ENCODE measurements at regions not wholly inside any gene's neighbourhood (a gene's known extent, or its start where the extent isn't known, plus 50 kb on each side); places are given as distances from the start of the nearest gene placed in this dataset.

GRCh38 chr12:60184096-60184495 is 588.3 kb downstream of the SLC16A7 start:
- TF ChIP-seq, protein P1, sequence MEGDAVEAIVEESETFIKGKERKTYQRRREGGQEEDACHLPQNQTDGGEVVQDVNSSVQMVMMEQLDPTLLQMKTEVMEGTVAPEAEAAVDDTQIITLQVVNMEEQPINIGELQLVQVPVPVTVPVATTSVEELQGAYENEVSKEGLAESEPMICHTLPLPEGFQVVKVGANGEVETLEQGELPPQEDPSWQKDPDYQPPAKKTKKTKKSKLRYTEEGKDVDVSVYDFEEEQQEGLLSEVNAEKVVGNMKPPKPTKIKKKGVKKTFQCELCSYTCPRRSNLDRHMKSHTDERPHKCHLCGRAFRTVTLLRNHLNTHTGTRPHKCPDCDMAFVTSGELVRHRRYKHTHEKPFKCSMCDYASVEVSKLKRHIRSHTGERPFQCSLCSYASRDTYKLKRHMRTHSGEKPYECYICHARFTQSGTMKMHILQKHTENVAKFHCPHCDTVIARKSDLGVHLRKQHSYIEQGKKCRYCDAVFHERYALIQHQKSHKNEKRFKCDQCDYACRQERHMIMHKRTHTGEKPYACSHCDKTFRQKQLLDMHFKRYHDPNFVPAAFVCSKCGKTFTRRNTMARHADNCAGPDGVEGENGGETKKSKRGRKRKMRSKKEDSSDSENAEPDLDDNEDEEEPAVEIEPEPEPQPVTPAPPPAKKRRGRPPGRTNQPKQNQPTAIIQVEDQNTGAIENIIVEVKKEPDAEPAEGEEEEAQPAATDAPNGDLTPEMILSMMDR (IDR thresholded peaks at IDR 0.05): no peak
- TF ChIP-seq POLR2AphosphoS5 (IDR thresholded peaks at IDR 0.05) (no peak), EP300 (IDR thresholded peaks at IDR 0.05) (no peak)

All from sigmoid colon (tissue), 4 donors.